ENCODE measurements at regions not wholly inside any gene's neighbourhood (a gene's known extent, or its start where the extent isn't known, plus 50 kb on each side); places are given as distances from the start of the nearest gene placed in this dataset.

- POLR2A ChIA-PET, result no interaction called here
- no peaks in the 10 kb centered on the region for H3K36me3 ChIP-seq (ENCODE audit: insufficient read depth, low read length)
- H3K27ac Mint-ChIP-seq, result peak overlapping the region in 1 of 8 donors; percentile 15
- H3K27me3 Mint-ChIP-seq, result no peaks in the 10 kb centered on the region
- no peaks in the 10 kb centered on the region for H3K4me1 ChIP-seq (ENCODE audit: insufficient read depth, low read length)
- no peak for DNase-seq
- no peaks in the 10 kb centered on the region for H3K27me3 ChIP-seq (ENCODE audit: insufficient read depth, low read length, poor library complexity, severe bottlenecking)
- H3K27ac ChIP-seq (ENCODE audit: low read depth, low read length), result no peak overlapping the region
- H3K9me3 ChIP-seq (ENCODE audit: low read length), result no peaks in the 10 kb centered on the region
- no peaks in the 10 kb centered on the region for H3K36me3 Mint-ChIP-seq
- H3K4me3 ChIP-seq (ENCODE audit: low read length), result no peak overlapping the region
- H3K9me3 Mint-ChIP-seq, result no peaks in the 10 kb centered on the region
- H3K4me3 Mint-ChIP-seq, result no peak overlapping the region
- H3K4me1 Mint-ChIP-seq, result peaks cover 2 to 11% (median 2%) of the 10 kb centered on the region in 3 donors
- CTCF ChIA-PET, result interaction anchor here (0.6 kb wide), 1 partner anchor 416 kb away, joined by 4 read pairs; no protein-coding TSS in a partner anchor
Measured at GRCh38 chr3:177469216-177469615, 271.9 kb upstream of the TBL1XR1 start.

- no peak overlapping the region for H3K4me3 Mint-ChIP-seq
- ChIA-PET POLR2A (no interaction called here), CTCF (no interaction called here)
- Histone ChIP-seq H3K9me3 (ENCODE audit: low read length) (no peaks in the 10 kb centered on the region), H3K4me1 (ENCODE audit: insufficient read depth, low read length) (no peaks in the 10 kb centered on the region), H3K27ac (ENCODE audit: low read depth, low read length) (no peak overlapping the region), H3K36me3 (ENCODE audit: insufficient read depth, low read length) (no peaks in the 10 kb centered on the region), H3K27me3 (ENCODE audit: insufficient read depth, low read length, poor library complexity, severe bottlenecking) (no peaks in the 10 kb centered on the region), H3K4me3 (ENCODE audit: low read length) (no peak overlapping the region)
- no peaks in the 10 kb centered on the region for H3K27me3 Mint-ChIP-seq
- peaks cover 0 to 6% (median 2%) of the 10 kb centered on the region in 3 donors for H3K4me1 Mint-ChIP-seq
- DNase-seq, result no peak
- no peaks in the 10 kb centered on the region for H3K36me3 Mint-ChIP-seq
- no peak overlapping the region for H3K27ac Mint-ChIP-seq
- H3K9me3 Mint-ChIP-seq, result no peaks in the 10 kb centered on the region
Measured at GRCh38 chr3:177470197-177470941, 273.1 kb upstream of the TBL1XR1 start.

GRCh38 chr3:177471733-177472480 lies 274.6 kb upstream of the TBL1XR1 start:
- ChIA-PET CTCF (no interaction called here), POLR2A (no interaction called here)
- H3K27ac Mint-ChIP-seq, result no peak overlapping the region
- peaks cover 0 to 6% (median 2%) of the 10 kb centered on the region in 3 donors for H3K4me1 Mint-ChIP-seq
- H3K36me3 ChIP-seq (ENCODE audit: insufficient read depth, low read length), result no peaks in the 10 kb centered on the region
- H3K9me3 Mint-ChIP-seq, result no peaks in the 10 kb centered on the region
- no peak overlapping the region for H3K27ac ChIP-seq (ENCODE audit: low read depth, low read length)
- no peaks in the 10 kb centered on the region for H3K36me3 Mint-ChIP-seq
- H3K4me3 Mint-ChIP-seq, result no peak overlapping the region
- no peaks in the 10 kb centered on the region for H3K27me3 ChIP-seq (ENCODE audit: insufficient read depth, low read length, poor library complexity, severe bottlenecking)
- H3K4me1 ChIP-seq (ENCODE audit: insufficient read depth, low read length), result no peaks in the 10 kb centered on the region
- H3K9me3 ChIP-seq (ENCODE audit: low read length), result no peaks in the 10 kb centered on the region
- H3K27me3 Mint-ChIP-seq, result no peaks in the 10 kb centered on the region
- no peak for DNase-seq
- H3K4me3 ChIP-seq (ENCODE audit: low read length), result no peak overlapping the region

GRCh38 chr3:177473184-177473583 lies 275.9 kb upstream of the TBL1XR1 start:
- H3K4me3 ChIP-seq (ENCODE audit: low read length), result no peak overlapping the region
- Mint-ChIP-seq H3K27me3 (no peaks in the 10 kb centered on the region), H3K4me1 (peaks cover 0 to 6% (median 2%) of the 10 kb centered on the region in 3 donors), H3K36me3 (no peaks in the 10 kb centered on the region), H3K4me3 (no peak overlapping the region), H3K27ac (no peak overlapping the region), H3K9me3 (no peaks in the 10 kb centered on the region)
- no peaks in the 10 kb centered on the region for H3K27me3 ChIP-seq (ENCODE audit: insufficient read depth, low read length, poor library complexity, severe bottlenecking)
- CTCF ChIA-PET, result no interaction called here
- H3K36me3 ChIP-seq (ENCODE audit: insufficient read depth, low read length), result no peaks in the 10 kb centered on the region
- no peaks in the 10 kb centered on the region for H3K4me1 ChIP-seq (ENCODE audit: insufficient read depth, low read length)
- no peak overlapping the region for H3K27ac ChIP-seq (ENCODE audit: low read depth, low read length)
- DNase-seq, result no peak
- POLR2A ChIA-PET, result no interaction called here
- no peaks in the 10 kb centered on the region for H3K9me3 ChIP-seq (ENCODE audit: low read length)

GRCh38 chr3:177473903-177474302 lies 276.6 kb upstream of the TBL1XR1 start:
- no peak for DNase-seq
- H3K9me3 Mint-ChIP-seq, result no peaks in the 10 kb centered on the region
- no peaks in the 10 kb centered on the region for H3K27me3 Mint-ChIP-seq
- H3K36me3 ChIP-seq (ENCODE audit: insufficient read depth, low read length), result no peaks in the 10 kb centered on the region
- peaks cover 0 to 6% (median 2%) of the 10 kb centered on the region in 3 donors for H3K4me1 Mint-ChIP-seq
- H3K4me3 Mint-ChIP-seq, result no peak overlapping the region
- H3K4me1 ChIP-seq (ENCODE audit: insufficient read depth, low read length), result no peaks in the 10 kb centered on the region
- no peaks in the 10 kb centered on the region for H3K9me3 ChIP-seq (ENCODE audit: low read length)
- POLR2A ChIA-PET, result interaction anchor here (0.6 kb wide), 1 partner anchor 63 kb away, joined by 3 read pairs; no protein-coding TSS in a partner anchor
- no peak overlapping the region for H3K27ac Mint-ChIP-seq
- H3K4me3 ChIP-seq (ENCODE audit: low read length), result no peak overlapping the region
- H3K27me3 ChIP-seq (ENCODE audit: insufficient read depth, low read length, poor library complexity, severe bottlenecking), result no peaks in the 10 kb centered on the region
- no peaks in the 10 kb centered on the region for H3K36me3 Mint-ChIP-seq
- no peak overlapping the region for H3K27ac ChIP-seq (ENCODE audit: low read depth, low read length)
- CTCF ChIA-PET, result no interaction called here

GRCh38 chr3:177474652-177475355 lies 277.5 kb upstream of the TBL1XR1 start:
- ChIA-PET POLR2A (interaction anchor here (0.6 kb wide), 1 partner anchor 64 kb away, joined by 3 read pairs; no protein-coding TSS in a partner anchor), CTCF (no interaction called here)
- no peaks in the 10 kb centered on the region for H3K27me3 Mint-ChIP-seq
- peaks cover 0 to 6% (median 2%) of the 10 kb centered on the region in 3 donors for H3K4me1 Mint-ChIP-seq
- no peak overlapping the region for H3K4me3 Mint-ChIP-seq
- DNase-seq, result no peak
- H3K36me3 Mint-ChIP-seq, result no peaks in the 10 kb centered on the region
- Histone ChIP-seq H3K27me3 (ENCODE audit: insufficient read depth, low read length, poor library complexity, severe bottlenecking) (no peaks in the 10 kb centered on the region), H3K4me1 (ENCODE audit: insufficient read depth, low read length) (no peaks in the 10 kb centered on the region), H3K27ac (ENCODE audit: low read depth, low read length) (no peak overlapping the region), H3K4me3 (ENCODE audit: low read length) (no peak overlapping the region), H3K36me3 (ENCODE audit: insufficient read depth, low read length) (no peaks in the 10 kb centered on the region), H3K9me3 (ENCODE audit: low read length) (no peaks in the 10 kb centered on the region)
- no peak overlapping the region for H3K27ac Mint-ChIP-seq
- H3K9me3 Mint-ChIP-seq, result no peaks in the 10 kb centered on the region

- no peak for DNase-seq
- Mint-ChIP-seq H3K4me3 (no peak overlapping the region), H3K36me3 (no peaks in the 10 kb centered on the region), H3K27me3 (no peaks in the 10 kb centered on the region), H3K9me3 (no peaks in the 10 kb centered on the region), H3K4me1 (peaks cover 0 to 6% (median 2%) of the 10 kb centered on the region in 3 donors), H3K27ac (peak overlapping the region in 1 of 8 donors; percentile 70)
- no peaks in the 10 kb centered on the region for H3K9me3 ChIP-seq (ENCODE audit: low read length)
- H3K27ac ChIP-seq (ENCODE audit: low read depth, low read length), result no peak overlapping the region
- no peaks in the 10 kb centered on the region for H3K36me3 ChIP-seq (ENCODE audit: insufficient read depth, low read length)
- H3K4me3 ChIP-seq (ENCODE audit: low read length), result no peak overlapping the region
- POLR2A ChIA-PET, result no interaction called here
- no peaks in the 10 kb centered on the region for H3K27me3 ChIP-seq (ENCODE audit: insufficient read depth, low read length, poor library complexity, severe bottlenecking)
- CTCF ChIA-PET, result no interaction called here
- no peaks in the 10 kb centered on the region for H3K4me1 ChIP-seq (ENCODE audit: insufficient read depth, low read length)
Measured at GRCh38 chr3:177475356-177475665, 278.0 kb upstream of the TBL1XR1 start.

GRCh38 chr3:177476495-177476894 lies 279.2 kb upstream of the TBL1XR1 start:
- no peak overlapping the region for H3K27ac Mint-ChIP-seq
- no peaks in the 10 kb centered on the region for H3K27me3 Mint-ChIP-seq
- CTCF ChIA-PET, result no interaction called here
- H3K4me1 Mint-ChIP-seq, result peaks cover 0 to 5% (median 2%) of the 10 kb centered on the region in 3 donors
- Histone ChIP-seq H3K9me3 (ENCODE audit: low read length) (no peaks in the 10 kb centered on the region), H3K4me1 (ENCODE audit: insufficient read depth, low read length) (no peaks in the 10 kb centered on the region), H3K4me3 (ENCODE audit: low read length) (no peak overlapping the region), H3K27ac (ENCODE audit: low read depth, low read length) (no peak overlapping the region), H3K36me3 (ENCODE audit: insufficient read depth, low read length) (no peaks in the 10 kb centered on the region), H3K27me3 (ENCODE audit: insufficient read depth, low read length, poor library complexity, severe bottlenecking) (no peaks in the 10 kb centered on the region)
- no peaks in the 10 kb centered on the region for H3K9me3 Mint-ChIP-seq
- no peak for DNase-seq
- H3K36me3 Mint-ChIP-seq, result no peaks in the 10 kb centered on the region
- H3K4me3 Mint-ChIP-seq, result no peak overlapping the region
- POLR2A ChIA-PET, result interaction anchor here (0.6 to 0.7 kb wide), 2 partner anchors 21 to 732 kb away, joined by 3 to 8 read pairs; no protein-coding TSS in a partner anchor

Measured in CD8-positive, alpha-beta memory T cell (primary cell).